ENCODE measurements at regions not wholly inside any gene's neighbourhood (a gene's known extent, or its start where the extent isn't known, plus 50 kb on each side); places are given as distances from the start of the nearest gene placed in this dataset.
"Not testable (repeated sequence)": the region's sequence is repeated elsewhere in the genome, so short reads cannot be mapped to it uniquely, and the experiment has no call there.

DNA sequence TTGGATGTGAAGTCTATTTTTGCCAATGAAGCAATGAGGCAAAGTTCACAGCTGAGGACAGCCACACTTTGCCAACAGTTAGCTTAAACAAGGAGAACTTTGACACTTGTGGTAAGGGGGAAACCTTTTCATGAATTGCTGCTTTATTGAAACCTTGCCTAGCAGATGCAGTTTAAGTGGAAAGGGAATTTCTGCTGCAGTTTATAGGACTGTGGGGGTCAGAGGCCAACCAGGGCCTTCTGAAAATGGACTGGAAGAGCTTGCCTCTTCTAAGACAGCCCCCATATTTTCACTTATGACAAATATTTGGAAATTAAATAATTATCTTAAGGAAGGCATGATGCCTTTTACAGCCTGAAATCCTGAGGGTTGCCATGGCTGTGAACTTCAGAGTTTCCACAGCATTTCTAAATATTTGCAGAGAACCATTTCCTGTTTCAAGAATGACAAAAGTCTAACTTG is 550.3 kb downstream of the RAB28 start:
- no peak for DNase-seq

DNA sequence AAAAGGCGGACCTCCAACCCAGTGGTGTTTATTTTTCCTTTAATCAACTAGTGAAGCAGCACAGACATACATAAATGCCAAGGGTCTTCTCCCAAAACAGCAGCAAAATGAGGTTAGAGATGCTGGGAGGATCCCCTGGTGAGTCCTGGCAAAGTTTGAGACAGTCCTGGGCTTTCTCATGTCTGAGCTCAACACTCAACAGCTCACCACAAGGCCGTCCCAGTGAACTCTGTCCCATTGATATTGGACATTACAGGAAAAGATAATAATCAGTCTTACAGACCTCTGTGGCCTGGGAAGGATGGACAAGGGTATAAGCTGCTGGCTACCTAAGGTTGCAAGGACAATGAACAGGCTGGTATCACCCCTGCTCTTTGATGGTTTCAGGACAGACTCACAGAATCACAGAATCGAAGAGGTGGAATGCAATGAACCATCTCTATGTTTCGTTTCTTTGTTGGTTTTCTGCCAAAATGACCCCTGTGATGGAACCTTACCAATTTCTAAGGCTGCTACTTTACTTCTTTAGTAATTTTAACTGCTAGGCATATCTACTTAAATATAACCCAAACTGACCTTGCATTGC is 551.8 kb downstream of the RAB28 start:
- no peak for DNase-seq

DNA sequence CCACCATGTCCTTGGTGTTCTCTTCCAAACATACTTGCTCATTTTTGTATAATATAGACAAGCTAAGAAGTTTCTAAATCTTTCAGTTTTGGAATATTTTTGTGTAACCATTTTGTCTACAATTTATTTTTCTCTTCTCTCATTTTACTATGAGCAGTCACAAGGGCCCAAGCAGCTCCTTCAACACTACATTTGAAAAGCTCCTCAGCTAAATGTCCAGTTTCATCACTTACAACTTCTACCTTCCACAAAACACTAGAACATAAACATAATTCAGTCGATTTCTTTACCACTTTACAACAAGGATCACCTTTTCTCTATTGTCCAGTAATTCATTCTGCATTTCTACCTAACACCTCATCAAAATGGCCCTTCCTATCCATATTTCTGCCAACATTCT is 554.4 kb downstream of the RAB28 start:
- no peak for DNase-seq

DNA sequence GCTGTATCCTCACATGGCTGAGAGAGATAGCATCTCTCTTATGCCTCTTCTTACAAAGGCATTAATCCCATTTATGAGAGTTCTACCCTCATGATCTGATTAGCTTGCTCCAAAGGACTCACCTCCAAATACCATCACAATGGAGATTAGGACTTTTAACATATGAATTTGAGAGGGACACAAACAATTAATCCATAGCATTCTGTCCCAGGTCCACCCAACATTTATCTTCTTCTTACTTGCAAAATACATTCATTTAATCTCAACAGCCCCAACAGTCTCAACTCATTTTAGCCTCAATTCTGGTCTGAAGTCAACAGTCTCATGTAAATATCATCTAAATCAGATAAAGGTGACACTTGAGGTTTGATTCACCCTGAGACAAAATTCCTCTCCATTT is 555.4 kb downstream of the RAB28 start:
- DNase-seq: no peak

DNA sequence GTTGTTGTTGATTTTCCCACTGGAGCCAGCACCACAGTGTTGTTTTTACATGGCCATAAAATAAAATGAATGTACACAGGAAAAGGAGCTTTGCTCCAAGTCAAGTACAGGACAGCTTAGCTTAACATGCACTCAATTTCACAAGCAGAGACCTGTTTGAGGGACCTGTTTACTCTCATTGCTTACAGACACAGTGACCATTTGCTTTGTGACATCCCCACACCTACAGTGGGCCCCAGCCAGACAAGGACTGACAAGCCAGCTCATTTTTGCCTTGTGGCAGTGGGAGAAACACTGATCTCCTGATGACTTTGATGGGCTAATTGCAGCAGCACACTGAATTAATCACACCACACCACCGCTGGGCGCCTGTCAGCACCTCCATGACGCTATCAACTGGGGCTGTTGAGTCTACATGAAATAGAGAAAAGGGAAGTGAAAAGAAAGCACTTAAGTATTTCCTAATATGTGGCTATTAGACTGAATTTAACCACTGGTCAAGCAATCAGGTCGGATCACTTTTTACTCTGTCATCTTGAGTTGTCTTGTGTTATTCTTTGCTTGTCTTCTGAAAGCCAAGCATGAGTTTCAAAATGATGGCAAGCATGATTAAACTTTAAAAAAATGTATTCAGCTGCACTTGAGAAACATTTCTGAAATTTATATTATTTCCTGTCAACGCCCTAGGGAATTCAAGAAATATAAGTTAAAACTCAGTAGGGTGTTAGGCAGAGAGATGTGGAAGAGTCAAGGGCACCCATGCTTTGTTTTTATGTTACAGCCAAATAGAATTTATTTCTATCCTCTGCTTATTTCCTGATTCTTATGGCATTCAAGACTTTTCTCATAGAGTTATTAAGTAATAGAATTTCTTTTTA is 557.7 kb downstream of the RAB28 start:
- DNase-seq: no peak

DNA sequence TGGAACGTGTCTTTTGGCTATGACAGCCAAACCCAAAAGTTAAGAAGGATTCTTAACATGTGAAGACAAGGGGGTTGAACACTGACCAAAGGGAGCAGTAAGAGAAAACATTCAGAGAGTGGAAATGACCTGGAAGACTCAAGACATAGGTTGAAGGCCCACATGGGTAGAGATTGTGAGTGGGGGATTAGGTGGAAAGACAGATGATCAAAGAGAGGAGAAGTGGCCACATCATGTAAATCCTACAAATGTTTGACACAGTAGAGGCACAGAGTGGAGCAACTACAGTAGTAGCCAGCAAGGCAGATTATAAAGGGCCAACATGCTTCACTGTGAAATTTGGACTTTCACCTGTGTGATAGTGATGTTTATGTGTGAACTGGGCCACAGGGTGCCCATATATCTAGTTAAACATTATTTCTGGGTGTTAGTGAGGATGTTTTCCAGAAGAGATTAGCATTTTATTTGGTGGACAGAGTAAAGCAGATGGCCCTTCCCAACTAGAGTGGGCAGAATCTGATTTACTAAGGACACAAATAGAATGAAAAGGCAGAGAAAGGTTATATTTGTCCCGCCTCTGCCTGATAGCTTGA is 559.3 kb downstream of the RAB28 start:
- DNase-seq: no peak

DNA sequence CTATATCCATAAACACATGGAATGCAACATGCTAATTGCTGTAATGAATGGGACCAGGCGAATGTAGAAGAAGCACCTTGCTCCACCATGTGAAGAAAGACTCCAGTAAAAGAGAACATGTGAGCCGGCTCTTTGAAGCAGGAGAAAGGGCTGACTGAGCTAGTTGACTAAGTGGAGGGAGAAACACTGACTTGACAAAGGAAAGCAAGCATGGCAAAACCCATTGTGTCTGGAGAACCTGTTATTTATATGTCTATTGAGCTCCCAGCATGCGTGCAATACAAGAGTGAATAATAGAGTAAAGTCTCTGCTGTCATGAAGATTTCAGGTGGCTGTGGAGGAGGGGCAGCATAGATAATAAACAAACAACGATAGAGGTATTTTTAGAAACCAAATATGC is 559.9 kb downstream of the RAB28 start:
- no peak for DNase-seq

DNA sequence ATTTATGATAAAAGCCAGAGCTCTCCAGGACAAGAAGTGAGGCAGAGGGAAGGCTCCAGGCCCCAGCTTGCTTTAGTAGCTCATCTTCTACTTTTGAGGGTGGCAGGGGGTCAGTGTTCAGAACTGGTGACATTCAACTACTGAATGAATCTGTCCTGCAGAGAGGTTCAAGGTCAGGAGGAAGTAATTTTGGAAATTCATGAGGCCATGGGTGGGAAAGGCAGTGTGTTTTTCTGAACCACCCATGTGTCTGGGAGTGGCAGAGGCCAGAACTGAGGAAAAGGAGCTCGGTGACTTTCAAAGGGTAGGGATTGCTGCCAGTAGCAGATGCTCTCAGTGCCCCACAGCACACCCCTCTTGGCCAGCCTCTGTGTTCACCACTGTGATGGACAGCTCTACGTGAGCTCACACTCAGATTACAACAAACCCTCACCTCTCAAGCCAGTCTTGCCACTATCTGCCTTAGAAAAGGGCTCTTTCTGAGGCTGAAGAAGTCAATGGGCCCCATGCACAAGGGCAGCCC is 571.2 kb downstream of the RAB28 start:
- no peak for DNase-seq

DNA sequence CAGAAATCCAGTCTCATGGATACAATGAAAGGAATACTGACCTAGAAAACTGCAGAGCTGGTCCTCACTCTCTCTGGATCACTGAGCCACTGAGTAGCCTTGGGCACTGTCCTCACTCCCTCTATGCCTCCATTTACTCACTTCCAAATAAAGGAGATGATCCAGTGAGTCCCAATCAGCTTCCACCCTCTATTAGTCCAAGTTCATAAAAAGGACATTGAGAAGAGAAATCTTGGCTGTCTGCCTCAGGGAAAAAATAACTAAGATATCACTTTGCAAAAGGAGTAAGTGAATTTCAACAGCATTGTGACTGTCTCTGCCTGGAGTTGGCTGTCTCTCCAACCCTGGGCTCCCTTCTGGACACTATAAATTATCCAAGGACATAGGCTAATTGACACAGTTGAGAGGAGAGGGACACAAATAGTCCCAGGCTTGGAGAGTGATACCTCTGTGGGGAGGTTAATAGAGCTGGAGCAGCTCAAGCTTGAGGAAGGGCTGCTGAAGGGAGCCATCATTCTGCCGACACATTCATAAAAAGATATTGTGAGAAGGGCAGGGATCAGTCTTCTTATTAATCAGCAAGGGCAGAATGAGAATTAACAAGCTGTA is 572.3 kb downstream of the RAB28 start:
- DNase-seq: no peak

DNA sequence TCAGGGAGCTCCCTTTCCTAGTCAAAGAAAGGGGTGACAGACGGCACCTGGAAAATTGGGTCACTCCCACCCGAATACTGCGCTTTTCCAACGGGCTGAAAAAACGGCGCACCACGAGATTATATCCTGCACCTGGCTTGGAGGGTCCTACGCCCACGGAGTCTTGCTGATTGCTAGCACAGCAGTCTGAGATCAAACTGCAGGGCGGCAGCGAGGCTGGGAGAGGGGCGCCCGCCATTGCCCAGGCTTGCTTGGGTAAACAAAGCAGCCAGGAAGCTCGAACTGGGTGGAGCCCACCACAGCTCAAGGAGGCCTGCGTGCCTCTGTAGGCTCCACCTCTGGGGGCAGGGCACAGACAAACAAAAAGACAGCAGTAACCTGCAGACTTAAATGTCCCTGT is 580.5 kb downstream of the RAB28 start:
- not testable (repeated sequence) for DNase-seq

DNA sequence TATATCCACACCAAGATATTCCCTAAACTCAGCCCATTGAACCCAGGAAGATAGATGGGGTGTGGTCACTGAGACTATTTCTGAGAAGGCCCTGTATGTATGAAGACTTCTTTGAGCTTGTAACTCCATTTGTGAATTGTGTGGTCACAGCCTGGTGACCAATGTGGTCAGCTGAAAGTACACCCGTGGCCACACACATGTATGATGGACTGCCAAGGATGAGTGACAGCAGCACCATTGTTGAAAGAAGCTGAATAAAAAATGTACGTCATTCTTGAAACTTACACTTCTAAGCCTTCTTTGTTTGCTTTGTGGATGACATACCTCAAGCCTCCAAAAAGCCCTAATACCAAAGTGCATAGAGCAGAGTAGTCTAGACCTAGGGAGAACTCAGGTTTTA is 581.4 kb downstream of the RAB28 start:
- no peak for DNase-seq

DNA sequence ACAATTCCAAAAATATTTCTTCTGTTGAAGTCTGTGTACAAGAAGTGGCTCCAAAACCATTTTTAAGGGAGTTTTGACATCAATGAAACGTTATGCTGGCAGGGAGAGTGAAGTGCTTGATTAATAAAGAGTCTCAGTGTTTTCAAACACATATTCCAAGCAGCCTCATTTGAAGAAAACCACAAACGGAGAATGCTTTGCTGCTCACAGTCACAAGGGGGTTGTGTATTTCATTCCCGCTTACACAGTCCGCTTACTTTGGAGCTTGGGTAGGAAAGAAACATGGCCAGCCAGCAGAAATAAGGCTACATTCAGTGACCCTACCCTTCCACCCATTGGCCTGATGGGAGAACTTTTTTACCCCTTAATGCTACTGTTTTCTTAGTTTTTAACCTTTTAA is 586.2 kb downstream of the RAB28 start:
- DNase-seq: no peak

DNA sequence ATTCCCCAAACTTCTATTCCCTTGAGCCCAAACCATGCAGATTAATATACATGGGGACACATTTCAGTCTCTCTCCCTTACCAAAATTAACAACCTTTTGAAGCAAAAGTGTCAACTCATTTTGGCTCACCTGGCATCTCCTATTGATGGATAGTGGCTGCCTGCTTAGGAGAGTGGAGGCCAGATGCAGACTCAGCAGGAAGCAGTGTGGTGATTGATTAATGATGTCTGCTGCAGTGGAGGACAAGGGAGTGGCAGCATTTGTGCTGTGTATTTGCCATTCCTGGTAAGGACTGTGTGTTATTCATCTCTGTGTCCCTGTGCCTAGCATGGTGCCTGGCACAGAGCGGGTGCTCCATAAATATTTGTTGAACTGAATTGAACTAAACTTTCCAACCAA is 590.1 kb downstream of the RAB28 start:
- DNase-seq: no peak

DNA sequence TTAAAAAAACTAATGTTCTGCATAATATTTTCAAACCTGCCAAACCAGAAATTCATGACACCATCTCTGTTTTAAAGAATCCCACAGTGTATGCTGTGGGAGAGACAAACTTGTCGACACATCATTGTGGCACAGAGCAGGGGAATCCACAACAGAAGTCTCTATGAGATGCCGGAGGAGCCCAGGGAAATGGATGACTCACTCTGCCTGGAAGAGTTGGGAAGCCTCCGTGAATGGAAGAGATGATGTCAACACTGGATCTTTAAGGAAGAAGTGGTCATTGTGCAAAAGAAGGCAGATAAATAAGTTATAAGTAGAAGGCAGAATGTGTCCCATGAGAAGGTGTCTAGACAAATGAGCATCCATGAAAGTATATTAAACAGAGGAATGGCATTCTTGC is 595.1 kb downstream of the RAB28 start:
- DNase-seq: peak; percentile 65

DNA sequence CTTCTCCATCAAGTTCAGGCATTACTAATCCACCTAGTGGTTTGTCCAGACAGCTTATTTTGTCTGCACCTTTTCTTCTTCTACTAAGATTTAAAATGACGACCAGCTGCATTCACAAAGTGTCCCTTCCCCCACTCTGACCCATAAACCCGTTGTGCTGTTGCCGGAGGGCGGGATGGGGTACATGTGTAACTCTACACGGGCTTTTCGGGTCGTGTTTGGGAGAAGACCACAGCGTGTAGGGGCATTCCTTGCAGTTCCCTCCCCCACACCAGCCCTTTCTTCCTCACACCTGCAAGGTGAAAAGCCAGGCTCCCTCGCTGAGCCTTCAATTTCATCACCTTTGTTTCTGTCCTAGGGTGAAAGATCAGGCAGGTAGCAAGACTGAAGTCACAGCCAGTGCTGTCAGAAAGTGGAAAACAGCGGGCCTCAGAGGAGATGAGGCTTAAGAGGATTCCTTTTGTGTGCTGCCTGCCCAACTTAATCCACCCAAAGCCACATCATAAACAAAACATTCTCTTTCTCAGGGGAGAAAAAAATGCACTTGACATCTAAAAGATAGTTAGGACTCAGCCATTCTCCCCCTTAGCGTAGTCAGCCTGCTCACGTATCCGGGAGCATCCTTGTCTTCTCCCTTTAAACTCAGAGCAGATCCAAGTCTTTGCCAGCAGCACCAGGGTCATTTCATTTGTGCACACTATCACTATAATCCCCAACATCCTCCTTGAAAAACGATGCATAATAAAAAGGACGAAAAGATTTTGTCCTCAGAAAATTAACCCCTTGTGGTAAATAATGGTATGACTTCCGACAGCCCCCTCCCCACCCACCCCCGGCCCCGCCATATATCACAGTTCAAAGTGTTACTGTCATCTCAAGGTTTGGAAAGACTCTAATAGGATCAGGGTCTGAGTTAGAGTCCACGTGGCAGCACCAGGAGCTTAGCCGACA is 599.0 kb downstream of the RAB28 start:
- no peak for DNase-seq

DNA sequence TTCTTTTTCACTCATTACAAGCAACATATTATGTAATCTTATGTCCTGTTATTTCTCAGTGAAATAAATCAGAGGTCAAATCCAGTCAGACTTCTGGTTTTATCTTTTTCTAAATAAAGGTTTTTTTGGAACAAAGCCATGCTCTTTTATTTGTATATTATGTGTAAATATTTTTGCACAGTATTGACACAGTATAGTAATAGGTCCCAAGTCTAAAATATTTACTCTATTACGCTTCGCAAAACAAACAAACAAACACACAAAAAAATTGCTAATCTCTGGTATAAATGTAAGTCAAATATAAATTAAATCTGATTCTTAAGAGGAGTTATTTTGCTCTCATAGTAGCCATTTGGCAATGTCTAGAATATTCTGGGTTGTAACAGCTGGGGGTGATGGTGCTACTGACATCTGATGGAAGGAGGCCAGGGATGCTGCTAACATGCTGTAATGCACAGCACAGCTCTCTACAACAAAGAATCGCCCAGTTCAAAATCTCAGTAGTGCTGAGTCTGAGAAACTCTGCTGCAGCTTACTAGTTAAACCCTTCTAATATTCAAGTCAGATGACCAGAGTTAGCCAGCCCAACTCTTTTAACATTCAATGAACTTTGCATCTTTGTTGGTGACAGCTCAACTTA is 602.1 kb downstream of the RAB28 start:
- DNase-seq: no peak

DNA sequence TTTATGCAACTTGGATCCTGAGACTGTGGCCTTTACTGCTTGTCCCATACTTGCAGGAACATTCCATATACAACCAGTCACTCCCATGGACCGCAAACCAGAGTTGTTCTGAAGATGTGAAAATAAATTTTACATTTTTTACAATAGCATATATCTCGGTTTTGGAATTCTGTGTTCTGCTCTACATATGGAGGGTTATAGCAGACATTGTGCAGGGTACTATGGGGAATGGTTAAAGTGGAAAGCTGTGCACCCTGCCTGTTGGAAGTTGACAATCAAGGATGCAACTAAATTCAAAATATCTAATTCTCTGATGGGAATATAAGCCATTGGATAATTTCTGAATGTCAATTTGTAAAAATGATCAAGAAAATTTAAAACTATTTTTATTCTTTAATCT is 603.3 kb downstream of the RAB28 start:
- no peak for DNase-seq

DNA sequence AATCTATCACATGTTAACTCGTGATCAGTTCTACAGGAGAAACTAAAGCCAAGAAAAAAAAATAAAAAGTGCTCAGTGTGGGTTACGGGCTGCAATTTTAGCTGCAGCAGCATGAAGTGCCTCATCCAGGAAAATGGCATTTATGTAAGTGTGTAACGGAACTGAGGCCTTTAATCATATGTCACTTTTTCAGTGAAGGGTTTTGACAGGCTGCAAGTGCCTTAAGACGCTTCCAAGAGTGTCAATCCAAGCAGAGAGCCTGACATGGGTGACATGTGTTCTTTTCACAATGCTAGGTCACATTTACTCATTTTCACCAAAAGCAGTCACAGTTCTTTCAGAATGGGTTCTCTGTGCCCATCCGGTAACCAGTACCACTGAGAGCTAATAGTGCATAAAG is 604.6 kb downstream of the RAB28 start:
- DNase-seq: no peak

DNA sequence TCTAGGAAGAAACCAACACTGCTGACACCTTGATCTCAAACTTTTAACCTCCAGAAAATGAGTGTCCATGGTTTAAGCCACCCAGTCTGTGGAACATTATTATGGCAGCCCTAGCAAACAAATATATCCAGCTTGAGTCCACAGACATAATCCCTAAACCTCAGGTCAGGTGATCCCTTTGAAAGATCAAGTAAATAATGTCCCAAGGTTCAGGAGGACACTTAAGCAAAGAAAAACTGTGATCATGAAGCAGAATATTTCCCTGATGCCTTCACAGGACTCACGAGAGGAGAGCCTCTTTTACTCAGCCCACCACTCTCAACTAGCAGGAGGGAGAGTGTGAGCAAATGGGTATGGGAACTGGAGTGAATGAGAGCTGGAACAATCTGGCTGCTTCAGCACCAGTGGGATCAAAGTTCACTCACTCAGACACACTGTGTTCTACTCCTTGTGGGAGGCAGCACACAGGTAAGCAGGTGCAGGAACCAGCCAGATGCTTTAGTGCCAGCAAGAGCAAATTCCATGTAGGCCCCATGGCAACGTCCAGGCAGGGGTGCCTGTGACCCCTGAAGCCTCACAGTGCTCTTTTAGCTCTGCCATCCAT is 608.4 kb downstream of the RAB28 start:
- DNase-seq: no peak

DNA sequence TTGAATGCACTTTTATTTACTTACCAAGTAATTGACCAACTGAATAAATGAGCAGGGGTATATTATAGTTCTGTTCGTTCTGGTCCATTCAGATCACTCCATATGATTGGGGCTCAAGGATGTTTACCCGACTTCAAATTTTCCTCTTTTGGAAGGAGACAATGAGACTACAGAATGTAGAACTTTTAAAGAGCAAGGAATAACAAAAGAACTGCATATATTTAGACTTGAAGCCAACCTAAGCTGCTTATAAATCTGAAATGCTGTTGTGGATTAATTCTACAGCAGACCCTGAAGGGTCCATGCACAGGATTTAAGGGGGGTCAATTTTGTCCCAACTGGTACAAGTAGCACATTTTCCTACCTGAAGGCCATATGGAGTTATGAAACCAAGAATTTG is 610.8 kb downstream of the RAB28 start:
- DNase-seq: no peak

Measured in muscle of arm (tissue), 1 donor.